HFF-Myc (cell line): ENCODE measurements at regions not wholly inside any gene's neighbourhood (a gene's known extent, or its start where the extent isn't known, plus 50 kb on each side); places are given as distances from the start of the nearest gene placed in this dataset.

ENCODE experiments used
- DNase-seq: peaks from one replicate; pipeline ENCODE4 v3.0.0-alpha.2; 2011; ENCODE audit warnings: low read depth; ENCODE audit errors: extremely low read depth
- H3K4me3 ChIP-seq: replicated peaks from 2 replicates; pipeline ENCODE4 v1.5.1; 2011; ENCODE audit warnings: low read depth, mild to moderate bottlenecking, control low read depth, low read length
- CTCF ChIP-seq: IDR thresholded peaks from 2 replicates; pipeline ENCODE4 v1.5.1; 2012; ENCODE audit warnings: mild to moderate bottlenecking, low read depth, low read length, control low read depth; ENCODE audit errors: missing control alignments

GRCh38 chr2:150276737-150277136 is 210.7 kb downstream of the RND3 start:
- H3K4me3 ChIP-seq = no peak overlapping the region
- TF ChIP-seq CTCF = no peak
- no peak for DNase-seq

GRCh38 chr2:150274108-150274507 is 213.4 kb downstream of the RND3 start:
- TF ChIP-seq CTCF = no peak
- H3K4me3 ChIP-seq = no peak overlapping the region
- DNase-seq = no peak

- no peak for DNase-seq
- H3K4me3 ChIP-seq = no peak overlapping the region
- TF ChIP-seq CTCF = no peak
Observed at GRCh38 chr2:150271952-150272802, 215.3 kb downstream of the RND3 start.

- no peak for DNase-seq
- no peak overlapping the region for H3K4me3 ChIP-seq
- no peak for TF ChIP-seq CTCF
Observed at GRCh38 chr2:150267651-150268415, 219.6 kb downstream of the RND3 start.

- no peak for DNase-seq
- TF ChIP-seq CTCF = no peak
Observed at GRCh38 chr2:150266931-150267330, 220.5 kb downstream of the RND3 start.

GRCh38 chr2:150264442-150264841 is 223.0 kb downstream of the RND3 start:
- no peak for TF ChIP-seq CTCF
- no peak overlapping the region for H3K4me3 ChIP-seq
- DNase-seq = no peak

More at GRCh38 chr2:150266931-150267330, 220.5 kb downstream of the RND3 start:
- H3K4me3 ChIP-seq = no peak overlapping the region
